ENCODE measurements at regions not wholly inside any gene's neighbourhood (a gene's known extent, or its start where the extent isn't known, plus 50 kb on each side); places are given as distances from the start of the nearest gene placed in this dataset.

DNA sequence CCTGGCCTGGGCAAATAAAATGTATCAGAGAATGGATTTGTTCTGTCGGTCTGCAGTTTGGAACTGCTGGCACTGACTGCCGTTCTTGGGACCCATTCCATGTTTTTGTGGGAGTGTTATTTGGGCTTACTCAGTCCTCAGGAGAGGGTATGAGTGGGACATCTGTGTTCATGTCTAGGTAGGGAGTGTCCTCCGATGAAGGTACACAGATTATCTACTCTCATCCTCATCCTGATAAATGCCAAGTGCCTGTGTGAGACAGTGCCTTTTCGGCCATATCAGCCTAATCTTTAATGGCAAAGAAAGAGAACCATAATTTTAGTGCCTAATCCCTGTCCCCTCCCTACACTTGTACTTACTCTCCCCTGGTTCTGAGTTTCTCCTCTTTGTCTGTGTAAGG lies 409.4 kb downstream of the REEP3 start:
- no TSS peak for BruUV-seq (replicated peaks)
- intact Hi-C loops (cut with micrococcal nuclease; ENCODE audit: unreplicated experiment), result no loop called here
- H3K4me1 ChIP-seq, result no peaks in the 10 kb centered on the region
- no peaks in the 10 kb centered on the region for H3K4me1 Mint-ChIP-seq (ENCODE audit: low read depth, unreplicated experiment)
- ChIA-PET POLR2A (no interaction called here), CTCF (no interaction called here)
- 0 out of 2 replicates have a peak, but pooled peaks cover 2% of the 10 kb centered on the region for H3K27me3 ChIP-seq (replicated peaks; ENCODE audit: control insufficient read depth, insufficient read depth, low read length)
- H3K9me3 ChIP-seq, result no peaks in the 10 kb centered on the region
- no peak for TF ChIP-seq CTCF (IDR thresholded peaks at IDR 0.05; ENCODE audit: insufficient read depth in 1 of 2, low read depth in 1 of 2, low read length in 1 of 2, severe bottlenecking in 1 of 2, unreplicated experiment in 1 of 2)
- no peak overlapping the region for H3K27ac Mint-ChIP-seq (ENCODE audit: unreplicated experiment)
- H3K4me3 ChIP-seq (ENCODE audit: low read depth, low read length), result no peak overlapping the region
- H3K36me3 ChIP-seq (ENCODE audit: control insufficient read depth, insufficient read depth, low read length), result no peaks in the 10 kb centered on the region
- no peaks in the 10 kb centered on the region for H3K36me3 Mint-ChIP-seq (ENCODE audit: insufficient read depth, unreplicated experiment)
- no peaks in the 10 kb centered on the region for H3K9me3 Mint-ChIP-seq (ENCODE audit: unreplicated experiment)
- H3K4me3 Mint-ChIP-seq (ENCODE audit: unreplicated experiment), result no peak overlapping the region
- DNase-seq, result no peak
- H3K27me3 Mint-ChIP-seq (ENCODE audit: insufficient read depth, unreplicated experiment), result peaks cover 2% of the 10 kb centered on the region

GRCh38 chr10:63935705-63936104 lies 414.5 kb downstream of the REEP3 start:
- BruUV-seq (replicated peaks), result no TSS peak
- Histone ChIP-seq H3K36me3 (ENCODE audit: control insufficient read depth, insufficient read depth, low read length) (no peaks in the 10 kb centered on the region), H3K4me1 (no peaks in the 10 kb centered on the region), H3K4me3 (ENCODE audit: low read depth, low read length) (no peak overlapping the region), H3K27me3 (replicated peaks; ENCODE audit: control insufficient read depth, insufficient read depth, low read length) (0 out of 2 replicates have a peak, but pooled peaks cover 2% of the 10 kb centered on the region), H3K9me3 (no peaks in the 10 kb centered on the region)
- peak; percentile 30 to 53 for TF ChIP-seq CTCF (IDR thresholded peaks at IDR 0.05; ENCODE audit: insufficient read depth in 1 of 2, low read depth in 1 of 2, low read length in 1 of 2, severe bottlenecking in 1 of 2, unreplicated experiment in 1 of 2)
- Mint-ChIP-seq H3K4me1 (ENCODE audit: low read depth, unreplicated experiment) (no peaks in the 10 kb centered on the region), H3K27me3 (ENCODE audit: insufficient read depth, unreplicated experiment) (peaks cover 10% of the 10 kb centered on the region), H3K27ac (ENCODE audit: unreplicated experiment) (no peak overlapping the region), H3K4me3 (ENCODE audit: unreplicated experiment) (no peak overlapping the region), H3K36me3 (ENCODE audit: insufficient read depth, unreplicated experiment) (no peaks in the 10 kb centered on the region), H3K9me3 (ENCODE audit: unreplicated experiment) (no peaks in the 10 kb centered on the region)
- intact Hi-C loops (cut with micrococcal nuclease; ENCODE audit: unreplicated experiment), result loop anchor here (1.0 to 2.0 kb wide), 2 partner anchors 41 to 69 kb away; no protein-coding TSS in a partner anchor
- POLR2A ChIA-PET, result no interaction called here
- CTCF ChIA-PET, result interaction anchor here (1.0 kb wide), 2 partner anchors 39 to 42 kb away, joined by 3 to 4 read pairs; no protein-coding TSS in a partner anchor
- DNase-seq, result peak in 1 of 2 experiments; percentile 24

GRCh38 chr10:63940277-63940922 lies 419.2 kb downstream of the REEP3 start:
- no peak overlapping the region for H3K27ac Mint-ChIP-seq (ENCODE audit: unreplicated experiment)
- H3K36me3 ChIP-seq (ENCODE audit: control insufficient read depth, insufficient read depth, low read length), result no peaks in the 10 kb centered on the region
- intact Hi-C loops (cut with micrococcal nuclease; ENCODE audit: unreplicated experiment), result no loop called here
- no peak overlapping the region for H3K4me3 ChIP-seq (ENCODE audit: low read depth, low read length)
- no peaks in the 10 kb centered on the region for H3K9me3 Mint-ChIP-seq (ENCODE audit: unreplicated experiment)
- ChIA-PET POLR2A (no interaction called here), CTCF (no interaction called here)
- H3K4me3 Mint-ChIP-seq (ENCODE audit: unreplicated experiment), result no peak overlapping the region
- H3K9me3 ChIP-seq, result no peaks in the 10 kb centered on the region
- TF ChIP-seq CTCF (IDR thresholded peaks at IDR 0.05; ENCODE audit: insufficient read depth in 1 of 2, low read depth in 1 of 2, low read length in 1 of 2, severe bottlenecking in 1 of 2, unreplicated experiment in 1 of 2), result no peak
- DNase-seq, result no peak
- H3K4me1 Mint-ChIP-seq (ENCODE audit: low read depth, unreplicated experiment), result no peaks in the 10 kb centered on the region
- H3K27me3 ChIP-seq (replicated peaks; ENCODE audit: control insufficient read depth, insufficient read depth, low read length), result no peaks in the 10 kb centered on the region
- no TSS peak for BruUV-seq (replicated peaks)
- H3K4me1 ChIP-seq, result no peaks in the 10 kb centered on the region
- H3K36me3 Mint-ChIP-seq (ENCODE audit: insufficient read depth, unreplicated experiment), result no peaks in the 10 kb centered on the region
- peaks cover 7% of the 10 kb centered on the region for H3K27me3 Mint-ChIP-seq (ENCODE audit: insufficient read depth, unreplicated experiment)

All from Caco-2 (cell line).